Stimulated activated CD4-positive, alpha-beta T cell treated with anti-CD3 and anti-CD28 coated beads, Interleukin-1b, Interleukin-23, amount 100 ng/mL, for 1 hour (primary cell): ENCODE measurements at regions not wholly inside any gene's neighbourhood (a gene's known extent, or its start where the extent isn't known, plus 50 kb on each side); places are given as distances from the start of the nearest gene placed in this dataset.
"Not testable (repeated sequence)": the region's sequence is repeated elsewhere in the genome, so short reads cannot be mapped to it uniquely, and the experiment has no call there.

Source experiments
- DNase-seq, 2 donors: peaks; one replicate each; pipeline ENCODE4 v3.0.0-alpha.2; 2020; ENCODE audit warnings: low read depth in 2 of 2

GRCh38 chr9:75457474-75458011, 369.2 kb downstream of the OSTF1 start:
- DNase-seq, result no peak

GRCh38 chr9:75459311-75459710, 371.0 kb downstream of the OSTF1 start:
- DNase-seq, result not testable (repeated sequence)

DNA sequence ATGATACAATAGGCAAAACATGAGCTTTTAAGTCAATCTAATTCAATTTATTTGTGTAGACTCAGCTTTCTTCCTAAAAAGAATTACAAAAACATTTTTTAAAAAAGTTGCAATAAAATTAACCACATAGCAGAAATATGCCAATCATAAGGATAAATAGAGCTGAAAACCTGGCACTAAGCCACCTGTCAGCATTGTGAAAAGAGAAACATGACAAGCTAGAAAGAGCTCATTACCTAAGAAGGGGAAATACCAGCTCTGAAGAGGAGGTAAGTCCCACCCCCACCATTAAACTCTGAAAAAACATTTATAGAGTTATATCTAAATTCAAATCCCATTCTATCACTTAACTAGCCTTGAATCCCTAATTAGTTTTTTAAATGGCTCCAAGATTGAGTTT, 372.9 kb downstream of the OSTF1 start:
- no peak for DNase-seq

DNA sequence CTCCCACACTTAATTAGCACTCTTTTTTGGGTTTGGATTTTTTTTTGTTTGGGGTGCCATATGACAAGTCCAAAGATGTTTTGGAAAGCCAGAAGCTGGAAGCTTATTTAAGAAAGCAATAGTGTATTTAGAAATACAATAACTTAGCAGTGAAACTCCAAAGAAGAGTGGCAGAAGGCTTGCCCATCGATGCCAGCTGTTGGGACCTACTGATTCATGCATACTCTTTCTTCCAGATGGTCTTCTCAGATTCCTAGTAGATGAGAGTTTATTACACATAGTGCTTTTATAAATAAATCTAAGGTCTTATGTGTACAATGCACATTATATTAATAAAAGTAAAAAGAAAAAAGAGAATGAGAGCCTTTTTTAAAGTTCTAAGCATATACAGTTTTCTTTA, 374.6 kb downstream of the OSTF1 start:
- no peak for DNase-seq

DNA sequence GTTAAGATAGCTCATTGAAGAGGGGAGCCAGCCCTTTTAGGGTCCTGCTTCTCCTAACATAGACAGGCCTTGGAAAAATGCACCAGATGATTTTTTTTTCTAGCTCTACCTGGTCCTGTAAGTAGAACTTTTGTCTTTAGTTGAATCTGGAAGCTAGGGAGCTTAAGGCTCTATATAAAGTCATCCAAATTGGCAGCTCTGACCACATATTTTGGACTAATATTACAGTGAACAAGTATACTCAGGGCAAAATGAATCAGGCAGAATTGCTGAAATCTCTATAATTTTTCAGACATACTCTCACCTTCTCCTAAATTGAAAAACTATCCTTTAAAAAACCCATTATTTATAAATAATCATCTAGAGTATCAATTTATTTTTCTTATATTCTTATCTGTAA, 375.6 kb downstream of the OSTF1 start:
- DNase-seq, result no peak

DNA sequence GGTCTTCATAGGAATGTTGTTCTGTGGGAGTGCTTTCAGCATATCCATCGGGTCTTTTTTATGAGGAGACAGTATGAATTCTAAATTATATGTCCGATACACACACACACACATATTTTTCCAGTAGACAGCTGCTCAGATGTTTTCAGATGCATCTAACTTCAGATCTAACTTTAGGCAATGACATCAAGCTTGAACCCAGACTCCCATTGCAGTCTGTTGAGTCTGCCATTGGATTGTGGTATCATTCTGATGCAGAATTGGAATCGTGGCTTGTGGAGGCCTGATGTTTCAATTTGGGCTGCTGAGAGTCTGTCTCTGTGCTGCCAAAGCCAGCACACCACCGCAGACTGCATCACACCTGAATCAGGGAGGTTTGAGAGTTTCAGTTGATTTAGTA, 376.4 kb downstream of the OSTF1 start:
- DNase-seq, result no peak

GRCh38 chr9:75467142-75467541, 378.8 kb downstream of the OSTF1 start:
- DNase-seq, result no peak

DNA sequence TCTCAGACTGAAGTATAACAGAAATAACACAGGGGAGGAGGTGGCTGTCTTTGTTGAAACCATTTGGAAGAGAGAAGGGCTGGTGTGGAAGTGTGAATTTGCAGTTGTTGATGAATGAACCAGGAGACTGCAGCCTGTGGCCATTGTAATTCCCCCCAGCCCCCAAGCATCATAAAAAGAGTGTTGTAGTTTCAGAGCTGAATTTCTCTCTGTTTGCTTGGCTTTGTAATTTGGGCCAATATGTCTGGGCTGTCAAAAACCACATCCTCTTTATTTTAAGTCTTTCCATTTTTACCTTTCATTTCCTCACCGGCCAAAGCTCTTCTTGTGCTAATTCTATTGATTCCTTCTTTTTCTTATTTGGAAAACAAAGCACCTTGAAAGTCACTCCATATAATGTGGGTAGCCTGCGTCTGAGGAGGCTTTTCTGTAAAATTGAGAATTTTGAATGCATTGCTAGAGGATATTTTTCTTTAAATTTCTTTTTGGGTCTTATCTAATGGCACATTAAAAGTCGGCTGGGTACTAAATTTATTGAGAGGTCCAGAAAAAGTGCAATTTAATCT, 383.3 kb downstream of the OSTF1 start:
- no peak for DNase-seq

- no peak for DNase-seq
Observed at GRCh38 chr9:75482566-75482965, 394.3 kb downstream of the OSTF1 start.

- no peak for DNase-seq
Observed at GRCh38 chr9:75483636-75484035, 395.3 kb downstream of the OSTF1 start.

DNA sequence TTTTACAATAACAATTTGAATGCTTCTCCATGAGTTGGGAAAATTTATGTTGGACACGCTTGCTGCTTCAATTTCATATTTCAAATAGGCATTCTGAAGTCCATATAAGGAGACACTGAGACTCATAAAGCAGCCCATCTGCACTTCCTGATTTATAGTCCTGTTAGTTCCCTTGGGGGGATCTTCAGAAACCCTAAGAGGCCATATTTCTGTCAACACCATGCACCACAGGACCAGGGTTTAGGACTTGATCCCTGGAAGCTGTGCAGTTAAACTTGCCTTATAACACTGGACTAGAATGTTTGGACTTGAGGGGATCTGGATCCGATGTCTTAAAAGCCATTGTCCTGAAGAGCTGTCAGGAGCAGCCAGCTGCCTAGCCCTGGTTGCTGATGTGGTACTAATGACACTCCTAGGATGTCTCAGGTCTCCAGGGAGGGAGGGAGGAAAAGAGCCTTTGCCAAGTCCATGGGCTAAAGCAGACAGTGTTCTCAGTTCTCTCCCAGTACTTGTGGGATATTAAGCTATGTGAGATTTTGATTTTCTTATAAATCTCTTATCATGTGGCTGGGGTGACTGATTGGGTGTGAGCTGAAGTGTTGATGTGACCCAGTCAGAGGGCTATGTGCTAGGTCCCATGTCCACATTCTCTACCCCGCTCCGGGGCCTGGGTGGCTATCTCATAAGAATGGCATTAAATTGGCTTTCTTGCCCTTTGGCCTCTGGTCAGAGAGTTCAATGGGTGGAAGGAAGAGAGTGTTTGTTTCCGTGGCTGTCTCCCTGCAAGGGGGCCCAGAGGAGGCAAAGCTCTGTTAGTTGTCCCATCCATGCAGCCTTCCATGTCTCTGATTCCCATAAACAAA, 399.8 kb downstream of the OSTF1 start:
- no peak for DNase-seq

DNA sequence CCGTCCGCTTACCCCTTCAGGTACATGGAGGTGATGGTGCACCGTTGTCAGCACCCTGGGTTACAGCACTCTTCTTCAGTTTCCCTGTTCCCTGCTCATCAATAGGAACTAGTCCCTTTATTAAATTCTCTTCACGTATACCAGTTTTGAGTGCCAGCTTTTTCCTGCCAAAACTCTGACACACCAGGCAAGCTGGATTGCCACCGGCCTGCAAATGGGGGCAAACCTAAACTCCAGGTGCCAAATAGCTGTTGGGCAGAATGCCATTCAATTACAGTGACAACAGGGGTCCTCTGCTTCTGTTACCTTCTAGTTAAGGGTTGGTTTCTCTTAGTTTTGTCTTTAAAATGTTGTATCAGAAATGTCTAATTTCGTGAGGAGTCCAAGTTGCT, 400.4 kb downstream of the OSTF1 start:
- DNase-seq, result no peak

- DNase-seq, result no peak
Observed at GRCh38 chr9:75490326-75490725, 400.1 kb upstream of the PCSK5 start.

DNA sequence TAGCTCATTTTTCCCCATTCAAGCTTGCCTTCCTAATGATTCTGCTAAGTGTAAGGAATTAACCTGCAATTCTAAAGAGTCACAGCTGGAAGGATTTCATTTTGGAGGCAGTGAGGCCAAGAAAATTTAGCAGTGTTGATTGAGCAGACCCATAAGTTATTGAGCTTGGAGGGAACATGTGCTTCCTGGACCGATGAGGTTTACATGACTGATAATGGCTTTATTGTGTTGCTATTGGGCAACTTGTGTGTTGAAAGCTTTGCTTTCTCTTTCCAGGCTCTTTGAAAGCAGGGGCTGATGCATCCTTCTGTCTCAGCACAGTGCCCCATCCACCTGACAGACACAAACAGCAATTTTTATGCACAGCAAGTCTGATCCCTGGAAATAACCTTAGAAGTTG, 398.9 kb upstream of the PCSK5 start:
- no peak for DNase-seq

- DNase-seq, result no peak
Observed at GRCh38 chr9:75499812-75500211, 390.7 kb upstream of the PCSK5 start.

- DNase-seq, result no peak
Observed at GRCh38 chr9:75500479-75500878, 390.0 kb upstream of the PCSK5 start.

- DNase-seq, result not testable (repeated sequence)
Observed at GRCh38 chr9:75500940-75501339, 389.5 kb upstream of the PCSK5 start.

- no peak for DNase-seq
Observed at GRCh38 chr9:75504721-75505120, 385.8 kb upstream of the PCSK5 start.

DNA sequence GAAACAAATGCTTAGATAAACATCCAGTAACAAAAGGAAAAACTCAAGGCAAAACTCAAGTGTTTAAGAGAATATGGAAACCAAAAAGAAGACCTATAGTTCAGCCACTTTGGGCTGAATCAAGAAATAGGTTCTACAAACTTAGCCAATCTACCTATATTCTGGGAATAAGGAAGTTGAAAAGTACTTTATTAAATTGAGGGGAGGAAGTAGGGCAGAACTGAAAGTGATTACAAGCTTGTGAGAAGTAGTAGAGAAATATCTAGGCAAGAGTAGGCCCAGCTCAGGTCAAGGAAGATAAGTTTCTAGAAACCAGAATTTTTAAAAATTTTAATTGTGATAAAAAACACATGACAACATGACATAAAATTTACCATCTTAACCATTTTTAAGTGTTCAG, 384.8 kb upstream of the PCSK5 start:
- DNase-seq, result no peak

GRCh38 chr9:75529463-75529862, 361.0 kb upstream of the PCSK5 start:
- no peak for DNase-seq

- DNase-seq, result no peak
Observed at GRCh38 chr9:75531588-75531987, 358.9 kb upstream of the PCSK5 start.

DNA sequence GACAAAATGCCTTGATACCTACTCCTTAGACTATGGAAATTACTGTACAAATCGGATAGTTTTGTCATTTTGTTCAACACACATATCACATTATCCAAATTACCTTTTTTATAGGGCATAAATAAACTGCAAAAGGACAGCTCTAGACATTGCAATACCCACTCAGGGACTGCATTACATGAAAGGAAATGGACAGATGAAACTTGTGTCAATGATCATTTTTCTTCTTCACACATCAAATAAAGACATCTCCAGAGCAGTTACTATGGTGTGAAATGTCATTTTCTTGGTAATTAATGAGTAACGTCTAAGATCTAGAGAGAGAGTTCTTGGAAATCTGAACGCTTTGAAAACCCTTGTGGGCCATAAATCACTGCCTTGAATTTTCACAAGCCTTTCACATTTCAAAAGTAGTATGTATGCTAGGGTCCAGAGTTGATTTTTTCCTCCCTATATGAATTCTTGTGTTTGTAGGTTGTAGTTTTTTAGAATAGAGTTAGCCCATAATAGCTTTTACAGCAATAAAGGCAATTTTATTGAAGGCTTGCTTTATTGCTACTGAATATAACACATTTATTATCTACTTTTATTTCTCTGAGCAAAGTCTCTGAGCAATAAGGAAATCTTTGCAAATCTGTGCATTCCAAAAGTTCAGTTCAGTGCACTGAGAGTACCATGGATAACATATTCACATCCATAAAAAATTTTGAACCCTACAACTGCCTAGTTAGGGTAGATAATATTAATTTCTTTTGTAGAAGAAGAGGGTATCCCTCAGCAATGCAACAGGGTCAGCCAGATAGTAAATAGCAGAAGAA, 358.0 kb upstream of the PCSK5 start:
- no peak for DNase-seq
